Stimulated activated CD8-positive, alpha-beta memory T cell treated with anti-CD3 and anti-CD28 coated beads, Interleukin-4, amount 100 ng/mL, for 4 hours (primary cell): ENCODE measurements at regions not wholly inside any gene's neighbourhood (a gene's known extent, or its start where the extent isn't known, plus 50 kb on each side); places are given as distances from the start of the nearest gene placed in this dataset.

ENCODE experiments used
- DNase-seq, 2 donors: peaks; one replicate each; pipeline ENCODE4 v3.0.0-alpha.2; 2020; ENCODE audit warnings: low read depth in 2 of 2, low spot score in 1 of 2

DNA sequence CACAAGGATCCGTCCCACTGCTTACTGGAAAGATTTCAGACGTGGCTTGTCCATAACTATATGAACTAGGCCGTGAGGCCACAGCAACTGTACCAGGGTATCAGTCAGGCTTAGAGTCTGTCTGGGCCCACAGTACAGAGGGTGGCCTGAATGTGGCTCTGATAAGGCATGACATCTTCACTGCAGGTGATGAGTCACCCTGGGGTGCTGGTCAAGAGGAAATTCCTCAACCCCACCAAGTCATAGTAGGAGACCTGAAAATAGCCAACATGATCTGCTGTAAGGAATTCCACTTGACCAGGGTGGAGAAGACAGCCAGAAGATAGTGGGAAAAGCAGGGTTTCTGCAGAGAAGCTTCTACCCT is 107.7 kb downstream of the INHBB start:
- DNase-seq, result no peak

DNA sequence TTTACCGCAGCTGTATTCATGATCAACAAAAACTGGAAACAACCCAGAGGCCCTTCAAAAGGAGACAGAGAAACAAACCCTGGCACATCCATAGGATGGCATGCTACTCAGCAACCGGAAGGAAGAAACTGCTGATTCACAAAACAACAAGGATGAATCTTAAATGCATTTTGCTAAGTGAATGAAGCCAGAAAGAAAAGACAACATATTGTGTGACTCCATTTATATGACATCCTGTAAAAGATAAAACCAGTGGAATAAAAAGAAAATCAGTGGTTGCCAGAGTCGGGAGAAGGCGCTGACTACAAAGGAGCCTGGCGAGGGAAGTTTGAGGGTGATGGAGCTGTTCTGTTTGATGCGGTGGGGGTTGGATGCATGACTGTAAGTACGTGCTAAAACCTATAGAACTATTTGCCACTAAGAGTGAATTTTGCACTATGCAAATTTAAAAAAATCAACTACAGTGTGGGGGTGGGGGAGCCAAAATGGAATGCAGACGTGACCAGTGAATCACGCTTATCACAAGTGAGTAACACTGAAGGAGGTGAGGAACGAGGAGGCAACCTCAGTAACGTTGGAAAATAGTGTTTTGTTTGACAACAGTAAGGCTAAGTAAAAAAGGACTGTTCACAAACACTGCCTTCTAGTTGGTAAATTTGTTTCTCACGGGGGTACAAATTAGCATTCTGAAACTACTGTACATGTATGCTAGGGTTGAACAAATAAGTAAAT is 108.9 kb downstream of the INHBB start:
- no peak for DNase-seq

DNA sequence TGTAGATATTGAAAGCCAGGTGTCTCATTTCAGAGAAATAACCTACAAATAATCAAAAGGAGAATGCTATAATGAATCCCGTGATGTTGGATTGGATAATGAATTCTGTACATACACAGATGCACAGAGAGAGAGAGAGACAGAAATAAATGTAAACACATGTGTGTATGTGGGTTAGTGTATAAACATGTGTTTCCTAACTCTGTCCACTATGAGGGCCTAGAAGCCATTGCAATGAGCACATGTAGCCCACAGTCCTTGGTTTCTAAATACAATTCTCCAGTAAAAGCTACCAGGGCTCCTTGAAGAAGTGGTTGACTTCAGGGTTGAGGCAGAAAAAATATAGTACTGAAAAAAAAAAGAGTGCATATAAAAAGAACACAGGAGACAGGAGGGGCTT is 109.5 kb downstream of the INHBB start:
- no peak for DNase-seq

DNA sequence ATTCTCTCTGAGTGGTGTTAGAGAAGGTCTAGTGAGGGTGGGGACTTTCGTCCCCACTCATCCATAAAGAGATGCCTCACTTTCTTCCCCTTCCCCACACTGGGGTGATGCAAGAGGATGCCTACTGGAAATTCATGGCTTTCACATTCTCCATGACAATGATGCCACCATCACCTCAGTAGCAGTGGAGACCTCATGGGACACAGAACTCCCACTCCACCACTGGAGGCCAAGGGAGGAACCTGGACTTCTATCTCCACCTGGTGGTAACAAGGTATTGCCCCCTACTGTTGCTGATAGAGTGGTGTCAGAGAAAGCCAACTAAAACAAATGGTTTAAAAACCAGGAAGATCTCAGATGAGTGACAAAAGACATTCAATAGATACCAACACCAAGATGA is 110.9 kb downstream of the INHBB start:
- no peak for DNase-seq

DNA sequence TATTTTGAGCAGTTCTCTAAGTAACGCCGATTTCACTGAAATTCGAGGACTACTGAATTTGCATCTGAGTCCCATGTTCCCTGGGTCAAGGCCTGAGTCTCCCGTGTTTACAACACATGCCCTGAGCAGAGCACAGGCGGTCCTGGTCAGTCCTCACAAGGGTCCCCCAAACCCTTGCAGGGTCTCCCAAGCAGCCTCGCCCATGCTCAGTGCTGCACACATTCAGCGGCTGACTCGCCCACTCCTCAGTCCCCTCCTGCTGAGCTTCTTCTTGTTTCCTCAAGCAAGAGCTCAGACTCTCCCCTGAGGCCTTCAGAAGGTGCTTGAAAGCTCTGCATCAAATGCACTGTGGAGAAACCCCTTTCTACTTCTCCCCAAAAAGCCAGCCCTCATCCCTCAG is 114.6 kb downstream of the INHBB start:
- no peak for DNase-seq

DNA sequence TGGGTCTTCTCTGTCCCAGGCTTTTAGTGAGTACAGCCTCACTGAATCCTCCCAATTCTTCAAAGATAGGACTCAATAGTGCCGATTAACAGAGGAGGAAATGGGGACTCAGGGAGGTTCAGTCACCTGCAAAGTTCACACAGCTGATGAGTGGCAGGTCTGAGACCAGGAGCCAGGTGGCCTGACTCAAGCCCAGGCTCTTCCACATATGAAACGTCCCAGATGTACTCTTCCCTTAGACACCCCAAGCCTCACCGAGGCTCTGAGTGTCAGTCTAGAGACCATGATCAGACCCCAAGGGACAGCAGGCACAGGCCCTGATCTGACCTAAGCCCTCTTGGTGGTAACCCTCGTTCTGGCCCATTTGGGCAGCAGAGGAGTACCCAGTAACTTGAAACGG is 115.2 kb downstream of the INHBB start:
- no peak for DNase-seq

DNA sequence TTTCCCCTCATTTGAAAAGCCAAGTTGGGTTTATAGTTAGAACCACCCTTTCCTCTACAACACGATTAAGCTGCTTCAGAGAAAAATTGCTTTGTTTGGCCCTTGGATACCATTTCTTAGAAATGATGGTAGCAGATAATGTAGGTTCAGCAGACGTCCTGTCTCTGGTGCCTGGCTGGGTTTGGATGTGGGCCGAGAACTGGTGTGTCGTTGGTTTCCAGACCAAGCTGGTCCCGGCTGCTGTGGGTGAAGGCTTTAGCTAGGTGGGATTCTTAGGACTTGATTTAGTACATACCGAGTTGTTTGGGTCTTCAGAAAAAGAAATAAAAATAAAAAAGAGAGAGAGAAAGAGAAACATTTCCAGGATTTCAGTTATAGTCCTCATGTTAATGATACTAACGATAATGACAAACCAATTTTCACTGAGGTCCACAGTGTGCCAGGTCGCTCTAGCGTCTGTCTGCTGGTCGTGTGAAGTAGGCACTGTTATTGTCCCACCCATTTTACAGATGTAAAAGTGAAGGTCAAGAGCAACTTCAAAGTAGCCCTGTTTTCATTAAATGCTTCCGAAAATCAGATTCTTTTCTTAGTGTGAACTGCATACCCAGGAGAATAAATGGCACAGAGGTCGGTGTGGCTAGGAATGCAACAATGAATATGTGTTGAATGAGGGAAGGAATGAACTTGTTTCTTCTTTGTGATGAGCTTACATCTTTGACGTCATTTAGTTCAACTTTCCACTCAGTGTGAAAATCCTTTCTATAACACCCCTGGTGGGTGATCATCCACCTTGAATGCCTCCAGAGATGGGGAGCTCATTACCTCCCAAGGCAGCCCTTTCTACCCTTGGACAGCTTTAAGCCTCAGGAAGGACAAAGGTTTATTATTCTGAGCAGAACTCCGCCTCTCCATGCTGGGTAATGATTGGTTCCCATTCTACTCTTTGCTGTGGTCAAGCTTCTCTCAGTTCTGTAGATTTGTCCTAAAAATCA is 115.9 kb downstream of the INHBB start:
- DNase-seq, result no peak

DNA sequence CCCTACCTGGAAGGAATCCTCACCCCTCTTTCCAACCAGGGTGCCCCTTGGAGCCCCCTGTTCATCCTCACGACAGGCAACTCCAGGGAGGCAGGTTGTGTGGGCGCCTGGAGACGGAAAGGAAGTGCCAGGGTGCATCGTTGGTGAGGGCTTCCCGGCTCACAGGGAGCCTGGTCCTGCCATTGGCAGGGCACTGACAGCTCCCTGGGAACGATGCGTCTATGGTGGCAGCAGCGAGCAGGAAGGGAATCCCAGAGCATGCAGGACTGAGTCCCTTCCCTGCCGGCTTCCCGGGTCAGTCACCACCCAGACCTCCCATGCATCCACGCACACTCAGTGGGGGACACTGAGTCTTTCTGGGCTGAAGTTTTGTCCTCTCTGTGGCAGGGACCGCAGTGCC is 117.6 kb downstream of the INHBB start:
- DNase-seq, result no peak

DNA sequence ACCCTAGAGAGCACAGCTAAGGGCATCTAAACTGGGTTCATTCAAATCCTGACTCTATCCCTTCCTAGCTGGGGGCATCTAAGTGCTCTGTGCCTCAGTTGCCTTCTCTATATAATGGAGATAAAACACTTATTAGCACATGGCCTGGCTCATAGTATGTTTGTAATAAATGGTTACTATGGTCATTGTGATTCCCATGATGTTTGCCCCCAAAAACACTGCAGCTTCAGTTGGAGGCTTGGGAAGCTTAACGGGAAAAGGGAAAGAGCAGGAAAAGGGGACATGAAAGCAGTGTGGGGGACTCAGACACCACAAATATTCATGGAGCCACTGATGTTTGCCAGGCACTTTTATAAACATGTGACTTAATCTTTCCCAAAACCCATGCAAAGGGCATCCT is 118.1 kb downstream of the INHBB start:
- no peak for DNase-seq

DNA sequence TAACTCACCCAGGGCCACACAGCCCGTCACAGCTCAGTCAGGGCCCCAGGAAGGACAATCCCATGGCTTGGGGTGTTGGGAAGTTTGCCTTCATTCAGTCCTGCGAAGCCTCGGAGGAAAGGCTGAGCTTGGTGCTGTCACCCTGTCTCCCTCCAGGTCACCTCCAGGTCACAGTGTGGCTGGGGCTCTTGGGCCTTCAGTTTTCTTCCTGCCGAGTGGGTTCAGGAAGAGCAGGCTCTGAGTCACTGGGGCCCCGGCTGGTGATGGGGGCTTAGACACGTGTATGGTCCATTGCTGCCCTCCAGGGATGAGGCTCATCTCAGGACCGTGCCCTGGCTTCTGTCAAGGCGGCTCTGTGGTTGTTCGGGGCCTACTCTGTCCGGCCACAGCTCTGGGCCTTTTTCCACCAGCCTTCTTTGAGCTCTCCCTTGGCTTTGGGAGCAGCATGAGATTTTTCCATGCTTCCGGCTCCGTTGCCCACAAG is 118.6 kb downstream of the INHBB start:
- DNase-seq, result no peak

DNA sequence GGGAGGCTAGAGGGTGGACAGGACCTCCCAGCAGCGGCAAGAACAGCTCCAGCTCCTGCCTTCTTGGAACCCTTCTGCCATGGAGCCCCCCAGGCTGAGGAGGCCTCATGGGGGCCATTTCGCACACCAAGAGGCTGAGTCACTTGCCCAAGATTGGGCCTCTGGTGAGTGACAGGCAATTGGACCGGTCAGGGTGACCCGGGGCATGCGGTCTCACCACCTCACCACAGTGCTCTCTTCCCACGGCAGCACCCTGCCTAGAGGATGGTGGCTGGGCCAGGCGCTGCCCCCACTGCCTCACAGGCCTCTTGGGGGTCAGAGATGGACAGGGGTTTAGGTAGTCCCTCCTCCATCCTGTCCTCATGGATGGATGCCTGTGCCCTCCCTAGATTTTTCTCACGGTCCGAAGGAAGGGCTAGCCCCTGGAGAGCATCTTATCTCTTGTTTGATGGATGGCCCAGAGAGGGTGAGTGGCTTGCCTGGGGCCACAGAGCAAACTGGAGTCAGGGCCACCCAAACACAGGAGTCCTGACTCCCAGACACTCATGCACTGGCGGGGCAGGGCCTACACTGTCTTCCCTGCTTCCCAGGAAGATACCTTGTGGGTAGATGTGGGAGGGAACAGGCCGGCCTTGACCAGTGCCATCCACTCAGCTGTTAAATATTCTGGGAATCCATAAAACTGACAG is 119.2 kb downstream of the INHBB start:
- DNase-seq, result no peak

DNA sequence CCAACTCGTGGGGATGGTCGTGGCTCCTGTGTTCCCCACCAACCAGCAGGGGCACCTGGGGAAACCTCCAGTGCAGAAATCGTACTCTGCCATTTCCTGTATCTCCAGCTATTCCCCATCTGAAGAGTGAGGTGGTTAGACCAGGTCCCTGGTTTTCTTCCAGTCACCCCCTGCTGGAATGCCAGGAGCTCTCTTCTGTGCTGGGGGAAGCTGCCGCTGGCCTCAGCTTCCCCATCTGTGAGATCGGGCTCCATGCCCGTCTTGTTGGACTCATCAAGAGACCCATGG is 119.7 kb downstream of the INHBB start:
- DNase-seq, result no peak

DNA sequence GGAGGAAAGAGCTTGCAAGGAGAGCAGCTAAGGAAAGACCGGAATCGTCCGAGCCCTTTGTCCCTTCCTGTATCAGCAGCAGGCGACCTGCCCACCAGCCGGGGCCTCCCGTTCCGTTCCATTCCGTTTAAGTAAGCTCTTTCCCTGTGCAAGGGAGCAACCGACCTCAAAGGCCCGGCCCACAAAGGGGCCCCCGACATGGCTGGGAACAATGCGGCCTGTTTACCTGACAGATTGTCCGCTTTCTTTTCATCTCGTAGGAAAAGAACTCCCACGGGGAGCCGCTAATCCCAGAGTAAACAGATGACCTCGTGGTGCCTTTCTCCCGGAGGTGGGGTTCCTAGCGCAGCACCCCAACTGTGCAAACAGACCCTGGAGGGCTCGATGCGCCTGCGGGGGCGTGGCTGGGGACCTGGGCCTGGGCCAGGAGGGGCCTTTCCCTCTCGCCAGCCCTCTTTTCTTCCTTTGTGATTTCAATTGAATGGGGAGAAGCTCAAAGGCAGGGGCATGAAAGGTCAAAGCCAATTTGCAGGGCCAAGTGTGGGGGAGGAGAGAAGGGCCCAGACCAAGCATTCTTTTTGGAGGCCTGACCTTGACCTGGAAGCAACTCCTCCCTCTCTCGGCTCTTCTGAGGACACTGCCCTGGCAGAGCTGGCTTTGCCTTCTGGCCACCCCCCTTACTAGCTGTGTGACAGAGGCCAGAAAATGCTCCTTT is 120.2 kb downstream of the INHBB start:
- no peak for DNase-seq

DNA sequence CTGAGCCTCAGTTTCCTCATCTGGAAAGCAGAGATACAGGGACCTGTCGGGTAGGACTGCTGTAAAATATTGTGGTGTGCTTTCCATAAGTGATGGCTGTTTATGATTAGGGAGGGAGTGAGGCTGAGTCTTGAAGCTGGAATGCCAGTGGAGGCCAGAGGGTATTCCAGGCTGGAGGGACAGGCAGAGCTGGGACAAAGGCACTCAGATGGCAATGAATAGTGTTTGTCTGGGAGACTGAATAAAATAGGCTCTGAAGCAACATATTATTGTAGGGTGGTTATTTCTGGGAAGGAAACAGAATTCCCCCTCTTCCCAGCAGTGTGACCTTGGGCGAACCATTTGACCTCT is 120.7 kb downstream of the INHBB start:
- DNase-seq, result no peak

DNA sequence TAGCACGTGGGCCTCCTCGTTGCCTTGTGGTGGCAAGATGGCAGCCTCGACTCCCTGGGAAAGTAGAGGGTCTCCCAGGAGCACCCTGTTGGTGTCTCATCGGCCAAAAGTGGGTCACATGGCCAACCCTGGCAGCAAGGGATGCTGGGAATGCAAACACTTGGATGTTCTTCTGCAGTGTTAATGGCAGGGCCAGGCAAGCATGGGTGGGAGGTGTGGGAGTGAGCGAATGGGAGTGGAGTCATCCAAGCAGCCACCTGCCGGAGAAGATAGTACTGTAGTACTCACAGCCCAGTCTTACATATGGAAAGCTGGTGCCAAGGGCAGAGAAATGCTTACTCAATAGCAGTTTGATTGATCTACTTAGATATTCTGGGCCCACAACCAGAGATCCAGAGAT is 122.2 kb downstream of the INHBB start:
- DNase-seq, result no peak

DNA sequence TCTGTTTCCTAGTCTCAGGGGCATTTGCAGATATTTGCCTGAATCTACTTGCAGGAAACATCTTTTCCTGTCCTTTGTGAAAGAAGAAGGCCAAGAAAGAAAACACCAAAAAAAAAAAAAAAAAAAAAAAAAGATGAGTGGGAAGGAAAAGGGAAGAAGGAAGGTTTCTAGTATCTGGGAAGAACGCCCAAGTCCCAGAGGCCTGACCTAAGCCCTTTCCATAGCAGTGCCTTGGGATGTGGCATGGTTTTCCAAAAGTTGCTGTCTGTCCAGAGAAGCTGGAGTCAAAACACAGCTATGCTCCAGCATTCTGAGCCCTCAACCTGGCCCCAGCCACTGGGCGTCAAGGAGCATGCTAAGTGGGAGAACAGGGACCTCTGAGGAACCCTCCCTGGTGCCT is 123.5 kb downstream of the INHBB start:
- DNase-seq, result no peak

DNA sequence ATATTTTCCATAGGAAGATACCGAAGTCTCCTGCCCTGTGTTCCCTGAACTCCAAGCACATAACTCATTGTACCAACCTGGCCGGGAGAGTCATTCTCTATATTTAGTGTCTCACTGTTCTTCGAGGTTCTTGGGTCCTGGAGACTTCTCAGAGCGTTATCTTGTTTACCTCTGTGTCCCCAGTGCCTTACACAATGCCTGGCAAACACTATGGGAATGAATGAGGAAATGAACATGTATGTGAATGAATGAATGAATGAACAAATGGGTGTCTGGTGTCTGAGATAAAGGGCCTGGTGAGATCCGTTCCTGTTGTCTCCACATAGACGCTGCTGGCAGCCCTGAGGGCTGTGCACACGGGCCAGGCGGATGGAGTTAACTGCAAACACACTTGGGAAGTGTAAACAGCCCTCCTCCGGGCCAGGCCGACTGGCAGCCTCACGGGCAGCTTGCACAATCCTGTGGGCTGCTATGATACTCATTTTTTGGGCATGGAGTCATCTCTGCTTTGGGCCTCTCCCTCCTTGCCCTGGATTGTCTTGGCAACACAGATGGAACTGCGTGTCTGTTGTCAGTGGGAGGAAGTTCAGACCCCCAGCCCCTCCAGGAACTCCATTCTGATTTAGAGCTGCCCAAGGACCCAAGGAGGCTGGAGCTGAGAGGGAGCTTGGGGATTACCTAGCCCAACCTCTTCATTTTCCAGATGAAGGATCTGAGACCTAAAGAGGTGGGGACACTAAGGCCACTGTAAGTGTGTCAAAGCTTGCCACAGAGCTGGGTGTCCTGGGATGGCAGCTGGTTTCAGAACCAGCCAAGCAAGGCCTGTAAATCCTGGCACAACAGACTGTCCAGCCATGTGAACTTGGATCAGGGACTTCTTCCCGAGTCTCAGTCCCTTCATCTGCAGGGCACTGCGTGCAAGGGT is 124.4 kb downstream of the INHBB start:
- no peak for DNase-seq

DNA sequence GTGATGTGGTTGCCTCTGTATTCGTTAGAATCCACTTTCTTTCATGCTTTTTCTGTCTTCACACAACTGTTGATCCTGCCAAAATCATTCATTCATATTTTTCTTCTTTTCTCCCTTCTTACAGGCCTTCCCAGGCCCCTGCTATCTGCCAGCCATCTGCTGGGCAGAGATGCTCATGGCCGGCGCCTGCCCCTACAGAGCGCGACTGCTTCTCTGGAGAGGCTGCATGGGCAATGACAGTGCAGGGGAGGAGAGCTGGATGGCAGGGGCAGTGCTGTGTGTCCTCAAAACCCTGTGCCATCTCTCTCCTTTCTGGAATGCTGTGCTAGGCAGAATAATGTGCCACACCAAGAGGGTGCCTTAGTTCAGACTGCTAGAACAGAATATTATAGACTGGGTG is 125.2 kb downstream of the INHBB start:
- no peak for DNase-seq

DNA sequence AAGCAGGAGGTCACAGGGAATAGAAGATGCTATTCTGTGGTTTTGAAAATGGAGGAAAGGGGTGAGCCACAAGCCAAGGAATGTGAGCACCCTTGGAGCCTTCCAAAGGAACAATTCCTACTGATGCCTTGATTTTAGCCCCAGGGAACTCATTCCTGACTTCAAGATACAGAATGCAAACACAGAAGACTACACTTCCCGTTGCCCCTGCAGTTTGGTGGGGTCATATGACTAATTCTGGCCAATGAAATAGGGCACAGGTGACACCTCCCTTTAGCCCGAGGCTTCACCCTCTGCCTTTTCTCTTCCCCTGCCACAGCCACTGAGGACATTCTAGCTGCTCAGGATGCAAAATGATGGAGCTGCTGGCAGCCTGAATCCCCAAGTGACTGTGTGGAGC is 126.1 kb downstream of the INHBB start:
- no peak for DNase-seq

DNA sequence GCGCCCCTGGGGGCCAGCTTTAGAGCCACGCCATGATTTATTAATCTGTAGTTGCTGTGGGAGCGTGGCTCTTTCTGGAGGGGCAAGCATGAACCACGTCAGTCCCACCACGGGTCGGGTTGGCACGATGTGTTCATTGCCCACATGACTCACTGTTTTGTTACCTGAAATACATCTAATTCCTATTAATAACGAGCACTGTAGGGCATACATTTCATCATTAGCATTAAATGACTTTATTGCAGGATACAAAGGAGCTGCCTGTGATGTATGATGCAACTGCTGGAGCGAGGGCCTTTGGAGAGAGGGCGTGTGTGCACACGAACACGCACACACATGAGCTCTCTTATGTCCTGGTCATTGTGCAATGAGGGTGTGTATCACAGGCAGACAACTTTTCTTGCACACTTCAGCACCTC is 127.0 kb downstream of the INHBB start:
- DNase-seq, result no peak
